HG02642 (cell line): ENCODE measurements at regions not wholly inside any gene's neighbourhood (a gene's known extent, or its start where the extent isn't known, plus 50 kb on each side); places are given as distances from the start of the nearest gene placed in this dataset.
A peak's percentile ranks its signal among the peaks of the same experiment; 100 is the strongest.

Experiments used
- ATAC-seq: cut with Tn5 transposase; IDR thresholded peaks from one replicate; pipeline ENCODE4 v1.9.1; 2021; ENCODE audit warnings: mild to moderate bottlenecking; ENCODE audit not compliant: unreplicated experiment, poor library complexity

DNA sequence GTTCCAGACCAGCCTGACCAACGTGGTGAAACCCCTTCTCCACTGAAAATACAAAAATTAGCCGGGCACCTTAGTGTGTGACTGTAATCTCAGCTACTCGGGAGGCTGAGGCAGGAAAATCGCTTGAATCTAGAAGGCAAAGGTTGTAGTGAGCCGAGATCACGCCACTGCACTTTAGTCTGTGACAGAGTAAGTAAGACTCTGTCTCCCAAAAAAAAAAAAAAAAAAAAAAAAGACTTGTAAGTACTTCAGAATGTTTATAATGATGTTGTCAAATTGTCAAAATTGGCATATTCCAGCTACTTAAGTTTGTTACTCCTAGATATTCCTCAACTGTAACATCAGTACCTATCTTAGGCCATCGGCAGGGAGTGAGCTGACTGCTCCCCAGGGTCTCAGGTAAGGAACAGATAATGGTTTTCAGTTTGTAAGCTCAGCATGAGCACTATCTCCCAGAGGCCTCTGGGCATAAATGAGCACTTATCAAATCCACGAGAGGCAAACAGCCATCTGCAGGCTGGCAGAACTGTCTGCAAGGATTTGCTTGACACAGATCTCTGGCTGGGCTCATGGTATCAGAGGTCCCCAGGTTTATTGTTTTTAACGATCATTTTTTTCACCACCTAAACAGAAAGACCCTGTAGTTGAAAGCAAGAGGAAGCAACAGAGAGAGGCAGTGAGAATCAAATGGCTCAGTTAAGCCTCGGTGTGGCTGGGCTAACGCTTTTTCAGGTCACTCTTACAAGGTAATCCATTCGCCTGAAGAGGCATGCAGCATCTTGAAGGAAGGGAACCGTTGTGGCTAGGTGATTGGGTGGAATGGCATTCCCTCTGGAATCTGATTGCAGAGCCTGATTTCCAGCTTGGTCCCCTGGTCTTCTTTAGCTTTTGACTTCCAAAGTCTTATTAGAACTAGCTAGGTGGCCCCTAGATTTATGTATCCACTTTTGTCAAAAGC, 115.9 kb downstream of the LY86 start:
- no peak for ATAC-seq

DNA sequence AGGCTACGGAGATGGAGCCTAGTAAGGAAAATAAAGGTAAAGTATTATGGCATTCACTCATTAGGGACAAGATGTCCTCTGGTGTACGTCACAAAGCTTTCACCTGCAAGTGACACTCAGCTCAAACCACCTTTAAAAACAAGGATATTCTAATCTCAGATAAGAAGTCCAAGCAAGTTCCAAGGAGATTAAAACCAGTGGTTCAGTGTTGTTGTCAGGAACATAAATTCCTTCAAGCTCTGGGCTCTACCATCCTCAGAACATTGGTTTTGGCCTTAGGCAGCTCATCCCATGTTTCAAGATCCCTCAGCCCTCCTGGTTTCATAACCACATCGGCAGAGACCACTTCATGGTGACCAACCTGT, 116.5 kb downstream of the LY86 start:
- no peak for ATAC-seq

DNA sequence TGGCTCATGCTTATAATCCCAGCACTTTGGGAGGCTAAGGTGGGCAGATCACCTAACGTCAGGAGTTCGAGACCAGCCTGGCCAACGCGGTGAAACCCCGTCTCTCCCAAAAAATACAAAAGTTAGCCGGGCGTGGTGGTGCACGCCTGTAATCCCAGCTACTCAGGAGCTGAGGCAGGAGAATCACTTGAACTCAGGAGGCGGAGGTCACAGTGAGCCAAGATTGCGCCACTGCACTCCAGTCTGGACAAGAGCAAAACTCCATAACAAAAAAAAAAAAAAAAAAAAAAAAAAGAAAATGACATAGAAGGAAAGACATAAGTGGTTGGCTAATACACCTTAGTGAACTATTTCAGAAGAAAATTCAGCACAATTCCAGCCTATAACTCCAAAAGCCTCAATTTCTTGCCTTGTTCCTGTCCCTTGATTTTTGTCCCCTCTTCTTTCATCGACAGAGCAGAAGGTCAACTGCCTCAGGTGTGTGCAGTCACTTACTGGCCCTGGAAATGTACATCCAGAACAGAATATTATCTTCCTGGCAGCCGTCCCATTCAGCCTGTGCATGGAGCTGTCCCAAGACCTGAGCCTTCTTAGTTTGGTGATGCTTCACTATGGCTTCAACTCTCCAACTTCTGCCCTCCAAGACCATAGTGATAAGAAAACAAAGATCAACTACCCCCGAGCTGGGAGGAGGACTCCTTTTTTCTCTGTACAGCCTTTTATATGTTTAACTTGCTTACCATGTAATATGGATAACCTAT, 117.6 kb downstream of the LY86 start:
- no peak for ATAC-seq

DNA sequence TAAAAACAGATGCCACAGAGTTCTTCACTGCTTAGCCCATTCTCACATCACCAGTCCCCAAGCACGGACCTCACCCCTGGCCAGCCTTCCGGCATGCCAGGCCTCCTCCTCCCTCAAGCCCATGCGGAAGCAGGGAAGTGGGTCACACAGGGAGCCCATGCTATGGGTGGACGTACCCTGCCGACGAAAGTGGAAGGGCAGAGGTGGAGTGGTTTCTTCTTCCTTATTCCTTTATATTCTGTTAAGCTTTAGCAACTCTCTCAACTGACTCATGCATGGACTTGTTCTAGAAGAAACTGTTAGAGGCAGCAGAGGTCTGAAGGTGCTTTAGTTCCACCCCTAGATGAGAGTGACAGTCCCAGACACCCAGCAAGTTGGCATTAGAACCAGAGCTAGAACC, 118.6 kb downstream of the LY86 start:
- no peak for ATAC-seq

DNA sequence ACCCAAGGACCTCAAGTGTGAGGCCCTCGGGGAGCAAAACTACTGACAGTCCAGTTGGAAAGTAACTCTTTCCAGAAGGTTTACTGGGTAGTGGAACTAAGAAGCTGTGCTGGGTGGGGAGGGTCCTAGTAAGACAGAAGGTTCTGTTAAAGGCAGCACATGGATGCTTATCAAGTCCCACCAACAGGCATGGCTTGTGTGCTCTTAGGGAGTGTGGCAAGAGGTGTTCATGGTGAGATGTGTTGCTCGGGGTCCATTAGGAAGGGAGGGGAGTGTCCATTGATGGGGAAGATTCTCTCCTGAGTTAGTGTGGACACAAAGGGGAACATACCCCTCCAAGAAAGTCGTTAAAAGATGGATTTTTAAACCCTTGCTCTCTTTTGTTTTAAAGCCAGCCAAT, 120.6 kb downstream of the LY86 start:
- ATAC-seq: no peak

DNA sequence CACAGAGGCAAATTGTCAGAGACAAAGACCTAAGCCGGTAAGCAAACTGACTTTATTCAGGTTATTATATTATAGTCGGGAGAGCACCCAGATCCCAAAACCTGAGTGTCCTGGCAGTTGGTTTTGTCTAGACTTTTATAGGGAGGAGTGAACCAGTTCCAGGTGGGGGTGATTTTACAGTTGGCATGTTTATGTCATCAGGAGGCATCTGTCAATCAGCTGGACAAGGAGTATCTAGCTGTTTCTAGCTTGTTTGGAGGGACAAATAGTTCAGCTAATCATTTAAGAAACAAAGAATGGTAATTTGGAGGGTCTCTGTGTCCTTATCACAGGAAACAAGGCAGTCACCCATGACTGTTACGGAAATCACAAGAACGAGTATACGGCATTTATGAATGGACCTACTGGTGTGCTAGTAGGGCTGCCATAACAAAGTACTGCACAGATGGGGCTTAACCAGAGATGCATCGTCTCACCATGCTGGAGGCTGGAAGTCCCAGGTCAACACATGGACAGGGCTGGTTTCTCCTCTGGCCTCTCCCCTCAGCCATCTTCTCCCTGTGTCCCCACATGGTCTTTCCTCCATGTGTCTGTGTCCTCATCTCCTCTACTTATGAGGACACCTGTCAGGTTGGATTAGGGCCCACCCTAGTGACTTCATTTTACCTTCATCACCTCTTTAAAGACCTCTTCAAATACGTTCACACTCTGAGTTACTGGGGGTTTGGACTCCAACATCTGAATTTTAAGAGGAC, 122.7 kb downstream of the LY86 start:
- no peak for ATAC-seq

DNA sequence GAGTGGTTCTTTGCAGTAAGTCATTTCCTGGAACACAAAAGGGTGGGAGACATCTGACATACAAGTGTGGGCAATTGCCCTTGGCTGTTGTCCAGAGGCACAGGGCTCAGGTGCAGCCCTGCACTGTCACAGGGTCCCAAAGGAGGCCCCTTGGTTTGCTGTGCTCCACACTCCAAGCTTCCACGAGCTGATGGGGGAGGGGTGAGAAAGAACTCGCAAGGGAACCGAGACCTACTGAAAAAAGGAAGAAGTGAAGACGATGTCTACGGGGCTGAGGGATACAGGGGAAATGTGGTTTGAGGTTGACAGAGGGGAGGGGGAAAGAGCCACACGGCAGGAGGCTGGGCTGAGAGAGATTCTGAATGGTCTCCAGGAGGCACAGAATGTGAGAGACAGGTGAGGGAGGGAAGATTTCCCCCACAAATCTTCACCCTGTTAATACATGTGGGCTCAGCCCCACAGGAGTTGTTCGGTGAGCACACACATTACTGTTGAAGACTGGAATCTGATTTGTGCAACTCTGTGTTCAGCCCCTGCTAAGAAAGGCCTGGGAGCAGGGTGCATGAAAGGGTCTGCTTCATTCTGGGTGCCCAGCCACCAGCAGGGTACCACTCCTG, 123.4 kb downstream of the LY86 start:
- ATAC-seq: peak; percentile 56

DNA sequence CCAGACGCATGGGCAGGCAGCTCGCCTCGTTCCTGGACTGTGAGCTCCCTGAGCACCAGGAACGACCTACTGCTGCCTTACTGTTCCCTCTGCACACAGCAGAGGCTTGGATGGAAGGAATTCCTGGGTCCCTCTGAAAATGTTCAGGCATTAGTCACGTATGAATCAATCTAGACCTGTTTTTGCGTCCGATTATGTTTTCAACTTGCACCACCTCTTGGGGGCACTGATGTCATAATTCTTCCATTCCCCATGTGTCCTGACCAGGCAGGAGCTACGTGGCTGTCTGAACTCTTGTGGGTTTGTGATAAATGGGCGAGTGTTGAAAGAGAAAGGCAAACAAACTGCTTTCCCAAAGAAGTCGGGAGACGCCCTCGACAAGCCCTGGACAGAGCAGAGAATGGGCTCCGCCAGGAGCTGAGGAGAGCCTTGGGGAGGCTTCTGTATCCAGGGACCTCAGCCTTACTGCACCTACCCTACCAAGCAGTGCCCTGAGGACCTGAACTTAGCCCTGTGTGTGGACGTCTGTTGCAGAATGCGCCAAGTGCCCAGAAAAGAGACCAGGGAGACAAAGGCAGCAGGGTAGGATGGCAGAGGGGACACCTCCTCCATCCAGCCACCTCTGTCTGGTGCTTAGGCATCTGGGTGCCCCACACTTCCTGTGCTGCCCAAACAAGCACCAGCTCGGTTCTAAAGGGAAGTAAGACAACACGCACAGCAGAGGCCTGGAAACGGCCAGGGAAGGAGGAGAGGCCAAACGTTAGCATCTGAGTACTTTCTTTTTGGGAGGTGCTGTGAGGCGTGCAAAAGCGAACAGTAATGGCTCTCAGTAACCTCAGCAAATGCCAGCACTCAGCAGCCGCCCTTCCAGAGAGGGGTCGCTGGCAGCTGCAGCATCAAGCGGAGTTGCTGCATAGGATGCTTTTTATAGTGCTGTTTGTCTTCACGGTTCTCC, 124.2 kb downstream of the LY86 start:
- peak; percentile 46 for ATAC-seq

DNA sequence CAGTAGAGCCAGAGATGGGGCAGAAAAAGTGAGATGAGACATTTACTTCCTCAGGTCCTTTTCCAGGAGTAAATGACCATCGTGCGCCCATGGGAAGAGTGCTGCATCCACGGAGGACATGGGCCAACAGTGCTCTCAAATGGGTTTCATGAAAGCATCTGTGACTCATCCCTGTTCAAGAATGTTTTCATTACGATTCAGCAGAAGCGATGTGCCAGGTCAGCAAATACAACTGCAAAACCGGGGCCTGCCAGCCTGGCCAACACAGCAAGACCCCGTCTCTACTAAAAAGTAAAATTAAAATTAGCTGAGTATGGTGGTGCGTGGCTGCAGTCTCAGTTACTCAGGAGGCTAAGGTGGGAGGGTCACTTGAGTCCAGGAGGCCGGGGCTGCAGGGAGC, 125.1 kb downstream of the LY86 start:
- no peak for ATAC-seq

DNA sequence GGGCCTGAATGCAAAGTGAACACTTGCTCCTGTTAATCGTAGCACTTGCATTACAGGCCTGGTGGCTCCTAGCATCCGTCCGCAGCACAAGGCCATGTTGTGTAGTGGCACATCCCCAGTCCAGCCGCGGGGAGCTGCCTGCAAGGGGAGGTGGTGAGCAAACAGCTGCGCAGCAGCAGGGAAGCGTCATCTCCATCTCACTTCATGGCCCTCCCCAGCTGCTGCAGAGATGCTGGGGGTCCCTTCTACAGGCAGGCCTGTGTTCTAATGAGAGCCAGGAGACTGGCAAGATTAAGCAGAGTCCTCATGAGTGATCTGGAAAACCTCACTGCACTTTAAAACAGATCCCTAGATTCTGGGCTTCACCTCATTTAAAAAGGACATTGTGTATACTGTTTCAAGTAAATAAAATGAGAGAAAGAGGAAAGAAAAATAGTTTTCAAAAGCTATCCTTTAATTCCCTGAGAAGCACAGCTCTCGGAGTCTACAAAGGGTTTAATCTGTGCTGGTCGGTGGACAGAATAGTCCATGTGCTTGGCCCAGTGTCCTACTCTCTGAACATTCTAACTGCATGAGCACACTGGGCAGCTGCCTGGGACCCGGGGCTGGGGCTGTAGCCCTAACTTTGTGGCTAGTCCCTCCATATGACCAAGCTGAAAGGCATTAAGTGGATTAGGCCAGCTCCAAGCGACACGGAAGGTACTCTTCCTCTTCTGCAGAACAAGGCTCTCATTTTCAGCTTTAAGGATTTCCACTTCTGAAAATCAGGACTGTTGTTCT, 125.8 kb downstream of the LY86 start:
- no peak for ATAC-seq

DNA sequence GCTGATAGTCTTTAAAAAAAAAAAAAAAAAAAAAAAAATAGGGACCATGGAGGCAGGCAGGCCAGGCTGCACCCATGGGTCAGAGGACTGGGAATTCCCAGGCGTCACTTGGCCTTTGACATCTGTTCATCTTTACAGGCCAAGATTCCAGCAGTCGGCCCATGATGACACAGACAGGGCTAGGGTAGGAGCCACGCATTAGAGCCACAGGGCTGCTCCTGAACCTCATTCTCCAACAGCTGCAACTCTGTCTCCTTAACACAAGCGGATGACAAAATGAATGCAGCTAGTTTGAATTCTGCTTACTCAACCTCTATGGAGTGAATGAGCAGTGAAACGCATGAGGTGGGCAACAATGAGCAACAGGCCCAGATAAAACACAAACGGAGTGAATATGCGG, 126.4 kb downstream of the LY86 start:
- ATAC-seq: no peak

DNA sequence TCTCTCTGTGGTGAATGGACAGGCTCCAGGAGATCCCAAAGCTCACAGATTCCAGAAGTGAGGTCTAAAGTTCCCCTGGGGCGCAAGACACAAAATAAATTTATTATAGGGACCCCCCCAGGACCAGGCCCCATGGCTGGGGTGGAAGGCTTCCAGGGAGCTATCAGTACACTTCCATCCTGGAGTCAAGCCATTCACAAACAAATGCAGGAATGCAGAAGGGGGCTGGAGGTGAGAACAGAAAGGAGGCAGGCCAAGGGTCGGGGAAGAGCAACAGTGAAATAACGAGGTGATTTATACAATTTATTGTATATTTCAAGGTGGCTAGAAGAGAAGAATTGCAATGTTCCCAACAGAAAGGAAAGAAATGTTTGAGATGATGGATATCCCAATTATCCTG, 126.9 kb downstream of the LY86 start:
- no peak for ATAC-seq

DNA sequence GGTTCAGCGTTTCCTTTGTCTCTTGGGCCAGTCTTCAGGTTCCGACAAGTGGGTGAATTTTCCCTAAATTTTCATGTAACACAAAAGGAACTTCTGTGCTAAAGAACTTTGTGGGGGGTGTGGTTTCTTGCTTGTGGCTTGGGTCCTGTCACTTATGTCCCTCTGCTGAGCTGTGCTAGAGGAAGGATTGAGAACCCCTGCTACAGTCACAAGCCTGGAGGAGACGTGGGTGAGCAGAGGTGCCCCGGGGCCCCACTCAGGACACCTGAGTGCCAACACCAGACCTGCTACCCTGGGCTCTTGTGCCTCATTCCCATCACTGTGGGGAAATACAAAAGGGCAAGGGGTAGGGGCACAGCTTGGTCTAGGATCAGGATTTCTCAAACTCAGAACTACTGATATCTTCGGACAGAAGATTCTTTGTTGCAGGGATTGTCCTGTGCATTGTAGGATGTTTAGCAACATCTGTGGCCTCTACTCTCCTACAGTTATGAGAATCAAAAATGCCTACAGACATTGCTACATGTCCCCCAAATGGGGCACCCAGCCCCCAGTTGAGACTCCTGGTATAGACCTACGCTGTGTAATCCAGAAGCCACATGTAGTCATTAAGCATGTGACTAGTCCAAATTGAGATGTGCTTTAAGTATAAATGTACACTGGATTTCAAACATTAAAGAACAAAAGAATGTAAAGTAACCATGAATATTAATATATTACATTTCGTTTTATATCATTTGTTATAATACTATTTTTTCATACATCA, 128.7 kb downstream of the LY86 start:
- no peak for ATAC-seq

DNA sequence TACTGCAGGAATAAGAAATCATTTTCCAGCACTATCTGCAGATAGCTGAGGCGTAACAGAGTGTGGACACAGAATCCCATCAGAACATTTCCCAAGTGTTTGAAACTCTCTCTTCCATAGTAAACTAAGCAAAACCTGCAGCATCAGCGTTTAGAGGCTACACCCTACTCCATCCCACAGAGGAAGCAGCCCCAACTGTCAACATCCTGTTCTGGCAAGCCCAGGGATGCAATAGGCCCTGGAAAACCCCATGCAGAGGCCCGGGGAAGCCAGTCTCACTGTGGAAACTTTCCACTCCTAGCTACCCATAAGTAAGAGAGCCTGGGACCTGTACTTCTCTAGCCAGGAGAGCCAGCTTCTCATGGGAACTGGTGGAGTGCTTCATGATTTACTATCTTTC, 129.4 kb downstream of the LY86 start:
- ATAC-seq: no peak

DNA sequence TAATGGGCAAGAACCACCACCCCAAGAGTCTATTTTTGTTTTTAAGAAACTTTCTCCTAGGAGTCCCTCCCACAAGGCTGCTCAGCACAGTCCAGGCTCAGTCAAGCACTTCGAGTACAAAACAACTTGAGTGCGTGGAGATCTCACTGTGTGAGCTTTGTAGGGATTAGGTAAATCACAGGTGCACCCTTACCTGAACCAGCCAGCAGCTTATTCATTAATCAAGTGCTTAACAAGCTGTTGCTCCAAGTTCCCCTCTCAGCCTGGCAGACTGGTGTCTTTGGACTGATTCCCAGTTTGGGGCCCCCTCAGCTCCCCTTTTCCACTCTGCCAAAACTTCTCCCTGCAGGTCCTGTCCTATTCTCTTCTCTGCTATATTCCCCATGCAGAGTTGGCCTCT, 133.1 kb downstream of the LY86 start:
- ATAC-seq: no peak

DNA sequence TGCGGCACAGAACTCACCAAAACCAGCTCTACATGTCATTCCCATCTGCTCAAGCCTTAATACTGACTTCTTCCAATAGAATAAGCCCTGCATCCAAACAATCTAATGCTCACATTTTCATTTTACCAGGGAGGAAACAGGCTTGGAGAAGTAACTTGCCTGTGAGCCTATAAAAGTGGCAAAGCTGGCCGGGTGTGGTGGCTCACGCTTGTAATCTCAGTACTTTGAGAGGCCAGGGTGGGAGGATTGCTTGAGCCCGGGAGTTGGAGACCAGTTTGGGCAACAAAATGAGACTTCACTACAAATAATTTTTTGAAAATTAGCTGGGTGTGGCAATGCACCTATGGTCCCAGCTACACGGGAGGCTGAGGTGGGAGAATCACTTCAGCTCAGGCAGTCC, 133.7 kb downstream of the LY86 start:
- ATAC-seq: no peak

DNA sequence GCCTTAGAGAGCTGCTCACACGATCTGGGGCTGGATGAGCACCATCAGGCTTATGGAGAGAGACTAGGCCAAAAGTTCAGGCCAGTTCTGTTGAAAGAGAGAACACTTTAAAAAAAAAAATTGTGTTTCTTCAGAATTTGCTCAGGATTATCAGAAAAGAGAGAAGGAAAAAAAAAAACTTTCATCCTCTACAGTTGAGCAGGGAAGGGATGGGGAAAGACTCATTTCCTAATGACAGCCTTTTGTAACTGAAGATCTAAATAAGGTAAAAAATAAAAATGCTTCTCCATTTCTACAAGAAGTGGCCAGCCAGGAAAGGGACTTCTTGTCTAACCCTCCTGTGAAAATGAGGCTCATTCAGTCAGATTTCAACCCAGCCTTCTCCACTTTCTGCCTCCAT, 134.8 kb downstream of the LY86 start:
- ATAC-seq: no peak
